HEK293 (cell line): ENCODE measurements at regions not wholly inside any gene's neighbourhood (a gene's known extent, or its start where the extent isn't known, plus 50 kb on each side); places are given as distances from the start of the nearest gene placed in this dataset.

Experiments
- GLI2 ChIP-seq: fragments of 450-650 bp; formaldehyde crosslinking; IDR thresholded peaks from 2 replicates; pipeline ENCODE4; 2017; ENCODE audit warnings: missing biosample characterization, missing genetic modification characterization, low read depth, borderline replicate concordance
- KLF1 ChIP-seq: fragments of 450-650 bp; formaldehyde crosslinking; IDR thresholded peaks from 2 replicates; pipeline ENCODE4 v1.5.1; 2016; ENCODE audit warnings: missing biosample characterization, missing genetic modification characterization
- SP2 ChIP-seq: fragments of 450-650 bp; formaldehyde crosslinking; IDR thresholded peaks from 2 replicates; pipeline ENCODE4 v1.5.1; 2016; ENCODE audit warnings: missing biosample characterization, missing genetic modification characterization
- ZNF138 ChIP-seq: fragments of 450-650 bp; formaldehyde crosslinking; IDR thresholded peaks from 2 replicates; pipeline ENCODE4 v1.5.1; 2016; ENCODE audit warnings: missing biosample characterization, missing genetic modification characterization, borderline replicate concordance
- ZNF146 ChIP-seq: fragments of 450-650 bp; formaldehyde crosslinking; IDR thresholded peaks from 2 replicates; pipeline ENCODE4 v1.5.1; 2016; ENCODE audit warnings: missing biosample characterization, missing genetic modification characterization
- ZNF155 ChIP-seq: fragments of 450-650 bp; formaldehyde crosslinking; IDR thresholded peaks from 2 replicates; pipeline ENCODE4 v1.5.1; 2016; ENCODE audit warnings: missing biosample characterization, missing genetic modification characterization
- ZNF248 ChIP-seq: fragments of 450-650 bp; formaldehyde crosslinking; IDR thresholded peaks from 2 replicates; pipeline ENCODE4 v1.5.1; 2017; ENCODE audit warnings: missing biosample characterization, missing genetic modification characterization
- ZNF561 ChIP-seq: fragments of 450-650 bp; IDR thresholded peaks from 2 replicates; pipeline ENCODE4 v1.5.1; 2018; ENCODE audit warnings: missing biosample characterization, missing genetic modification characterization, borderline replicate concordance
- ZNF792 ChIP-seq: fragments of 450-650 bp; formaldehyde crosslinking; IDR thresholded peaks from 2 replicates; pipeline ENCODE4 v1.5.1; 2016; ENCODE audit warnings: missing biosample characterization, missing genetic modification characterization
- TF ChIP-seq, protein P1 (sequence below): fragments of 450-650 bp; formaldehyde crosslinking; IDR thresholded peaks from 2 replicates; pipeline ENCODE4 v1.5.1; 2016; ENCODE audit warnings: missing biosample characterization, missing genetic modification characterization
- TF ChIP-seq, protein P2 (sequence below): fragments of 450-650 bp; formaldehyde crosslinking; IDR thresholded peaks from 2 replicates; pipeline ENCODE4 v1.5.1; 2016; ENCODE audit warnings: missing biosample characterization, missing genetic modification characterization
- TF ChIP-seq, protein P3 (sequence below): fragments of 450-650 bp; formaldehyde crosslinking; IDR thresholded peaks from 2 replicates; pipeline ENCODE4 v1.5.1; 2016; ENCODE audit warnings: missing biosample characterization, missing genetic modification characterization
- TF ChIP-seq, protein P4 (sequence below): fragments of 450-650 bp; formaldehyde crosslinking; IDR thresholded peaks from 2 replicates; pipeline ENCODE4 v1.5.1; 2017; ENCODE audit warnings: missing biosample characterization, missing genetic modification characterization

DNA sequence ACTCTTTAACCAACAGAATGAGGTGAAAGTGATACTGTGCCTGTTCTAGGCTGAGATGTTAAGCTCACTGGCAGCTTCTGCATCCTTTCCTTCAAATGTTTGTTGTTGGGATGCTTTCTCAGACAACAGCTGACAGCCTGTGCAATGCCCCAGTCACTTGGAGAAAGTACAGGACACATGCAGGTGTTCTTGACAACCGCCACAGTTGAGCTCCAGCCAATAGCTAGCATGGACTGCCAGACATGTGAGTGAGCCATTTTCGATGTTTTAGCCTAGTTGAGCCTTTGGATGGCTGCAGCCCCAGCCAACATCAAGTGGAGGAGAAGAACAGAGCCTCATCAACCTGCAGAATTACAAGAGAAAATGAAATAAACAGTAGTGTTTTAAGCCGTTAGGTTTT, 94.1 kb upstream of the PPP3CA start:
- TF ChIP-seq SP2 = no peak
- TF ChIP-seq, protein P1, sequence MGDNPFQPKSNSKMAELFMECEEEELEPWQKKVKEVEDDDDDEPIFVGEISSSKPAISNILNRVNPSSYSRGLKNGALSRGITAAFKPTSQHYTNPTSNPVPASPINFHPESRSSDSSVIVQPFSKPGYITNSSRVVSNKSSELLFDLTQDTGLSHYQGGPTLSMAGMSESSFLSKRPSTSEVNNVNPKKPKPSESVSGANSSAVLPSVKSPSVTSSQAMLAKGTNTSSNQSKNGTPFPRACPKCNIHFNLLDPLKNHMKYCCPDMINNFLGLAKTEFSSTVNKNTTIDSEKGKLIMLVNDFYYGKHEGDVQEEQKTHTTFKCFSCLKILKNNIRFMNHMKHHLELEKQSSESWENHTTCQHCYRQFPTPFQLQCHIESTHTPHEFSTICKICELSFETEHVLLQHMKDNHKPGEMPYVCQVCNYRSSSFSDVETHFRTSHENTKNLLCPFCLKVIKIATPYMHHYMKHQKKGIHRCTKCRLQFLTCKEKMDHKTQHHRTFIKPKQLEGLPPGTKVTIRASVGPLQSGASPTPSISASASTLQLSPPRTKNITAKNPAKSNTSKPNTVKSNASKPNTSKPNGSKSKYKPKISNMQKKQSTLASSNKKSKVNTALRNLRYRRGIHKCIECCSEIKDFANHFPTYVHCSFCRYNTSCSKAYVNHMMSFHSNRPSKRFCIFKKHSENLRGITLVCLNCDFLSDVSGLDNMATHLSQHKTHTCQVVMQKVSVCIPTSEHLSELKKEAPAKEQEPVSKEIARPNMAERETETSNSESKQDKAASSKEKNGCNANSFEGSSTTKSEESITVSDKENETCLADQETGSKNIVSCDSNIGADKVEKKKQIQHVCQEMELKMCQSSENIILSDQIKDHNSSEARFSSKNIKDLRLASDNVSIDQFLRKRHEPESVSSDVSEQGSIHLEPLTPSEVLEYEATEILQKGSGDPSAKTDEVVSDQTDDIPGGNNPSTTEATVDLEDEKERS (tag by site-specific recombination) = no peak
- no peak for TF ChIP-seq ZNF248 (tag by site-specific recombination)
- no peak for TF ChIP-seq ZNF155 (tag by site-specific recombination)
- TF ChIP-seq, protein P2, sequence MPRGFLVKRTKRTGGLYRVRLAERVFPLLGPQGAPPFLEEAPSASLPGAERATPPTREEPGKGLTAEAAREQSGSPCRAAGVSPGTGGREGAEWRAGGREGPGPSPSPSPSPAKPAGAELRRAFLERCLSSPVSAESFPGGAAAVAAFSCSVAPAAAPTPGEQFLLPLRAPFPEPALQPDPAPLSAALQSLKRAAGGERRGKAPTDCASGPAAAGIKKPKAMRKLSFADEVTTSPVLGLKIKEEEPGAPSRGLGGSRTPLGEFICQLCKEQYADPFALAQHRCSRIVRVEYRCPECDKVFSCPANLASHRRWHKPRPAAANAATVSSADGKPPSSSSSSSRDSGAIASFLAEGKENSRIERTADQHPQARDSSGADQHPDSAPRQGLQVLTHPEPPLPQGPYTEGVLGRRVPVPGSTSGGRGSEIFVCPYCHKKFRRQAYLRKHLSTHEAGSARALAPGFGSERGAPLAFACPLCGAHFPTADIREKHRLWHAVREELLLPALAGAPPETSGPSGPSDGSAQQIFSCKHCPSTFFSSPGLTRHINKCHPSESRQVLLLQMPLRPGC = no peak
- TF ChIP-seq, protein P3, sequence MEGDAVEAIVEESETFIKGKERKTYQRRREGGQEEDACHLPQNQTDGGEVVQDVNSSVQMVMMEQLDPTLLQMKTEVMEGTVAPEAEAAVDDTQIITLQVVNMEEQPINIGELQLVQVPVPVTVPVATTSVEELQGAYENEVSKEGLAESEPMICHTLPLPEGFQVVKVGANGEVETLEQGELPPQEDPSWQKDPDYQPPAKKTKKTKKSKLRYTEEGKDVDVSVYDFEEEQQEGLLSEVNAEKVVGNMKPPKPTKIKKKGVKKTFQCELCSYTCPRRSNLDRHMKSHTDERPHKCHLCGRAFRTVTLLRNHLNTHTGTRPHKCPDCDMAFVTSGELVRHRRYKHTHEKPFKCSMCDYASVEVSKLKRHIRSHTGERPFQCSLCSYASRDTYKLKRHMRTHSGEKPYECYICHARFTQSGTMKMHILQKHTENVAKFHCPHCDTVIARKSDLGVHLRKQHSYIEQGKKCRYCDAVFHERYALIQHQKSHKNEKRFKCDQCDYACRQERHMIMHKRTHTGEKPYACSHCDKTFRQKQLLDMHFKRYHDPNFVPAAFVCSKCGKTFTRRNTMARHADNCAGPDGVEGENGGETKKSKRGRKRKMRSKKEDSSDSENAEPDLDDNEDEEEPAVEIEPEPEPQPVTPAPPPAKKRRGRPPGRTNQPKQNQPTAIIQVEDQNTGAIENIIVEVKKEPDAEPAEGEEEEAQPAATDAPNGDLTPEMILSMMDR (tag by site-specific recombination) = no peak
- no peak for TF ChIP-seq GLI2 (tag by site-specific recombination)
- no peak for TF ChIP-seq ZNF146
- no peak for TF ChIP-seq ZNF561 (tag by site-specific recombination)
- no peak for TF ChIP-seq ZNF792 (tag by site-specific recombination)
- no peak for TF ChIP-seq KLF1 (tag by site-specific recombination)
- TF ChIP-seq, protein P4, sequence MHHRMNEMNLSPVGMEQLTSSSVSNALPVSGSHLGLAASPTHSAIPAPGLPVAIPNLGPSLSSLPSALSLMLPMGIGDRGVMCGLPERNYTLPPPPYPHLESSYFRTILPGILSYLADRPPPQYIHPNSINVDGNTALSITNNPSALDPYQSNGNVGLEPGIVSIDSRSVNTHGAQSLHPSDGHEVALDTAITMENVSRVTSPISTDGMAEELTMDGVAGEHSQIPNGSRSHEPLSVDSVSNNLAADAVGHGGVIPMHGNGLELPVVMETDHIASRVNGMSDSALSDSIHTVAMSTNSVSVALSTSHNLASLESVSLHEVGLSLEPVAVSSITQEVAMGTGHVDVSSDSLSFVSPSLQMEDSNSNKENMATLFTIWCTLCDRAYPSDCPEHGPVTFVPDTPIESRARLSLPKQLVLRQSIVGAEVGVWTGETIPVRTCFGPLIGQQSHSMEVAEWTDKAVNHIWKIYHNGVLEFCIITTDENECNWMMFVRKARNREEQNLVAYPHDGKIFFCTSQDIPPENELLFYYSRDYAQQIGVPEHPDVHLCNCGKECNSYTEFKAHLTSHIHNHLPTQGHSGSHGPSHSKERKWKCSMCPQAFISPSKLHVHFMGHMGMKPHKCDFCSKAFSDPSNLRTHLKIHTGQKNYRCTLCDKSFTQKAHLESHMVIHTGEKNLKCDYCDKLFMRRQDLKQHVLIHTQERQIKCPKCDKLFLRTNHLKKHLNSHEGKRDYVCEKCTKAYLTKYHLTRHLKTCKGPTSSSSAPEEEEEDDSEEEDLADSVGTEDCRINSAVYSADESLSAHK = no peak
- TF ChIP-seq ZNF138 (tag by site-specific recombination) = no peak
